SK-N-MC (cell line): ENCODE measurements at regions not wholly inside any gene's neighbourhood (a gene's known extent, or its start where the extent isn't known, plus 50 kb on each side); places are given as distances from the start of the nearest gene placed in this dataset.
"Not testable (repeated sequence)": the region's sequence is repeated elsewhere in the genome, so short reads cannot be mapped to it uniquely, and the experiment has no call there.

Source experiments
- DNase-seq: peaks from one replicate; pipeline ENCODE4 v3.0.0-alpha.2; 2011; ENCODE audit warnings: low read depth, low spot score
- H3K27ac ChIP-seq: fragments of 200-600 bp; sonication (generic); 2 replicates; pipeline ENCODE4 v1.5.1; 2016; ENCODE audit warnings: mixed run types
- H3K36me3 ChIP-seq: fragments of 200-600 bp; sonication (generic); 2 replicates; pipeline ENCODE4 v1.6.1; 2017; ENCODE audit warnings: antibody characterized with exemption, low read length, mixed read lengths; ENCODE audit not compliant: insufficient read depth
- H3K4me3 ChIP-seq: fragments of 200-600 bp; sonication (generic); 2 replicates; pipeline ENCODE4 v1.5.1; 2016
- H3K9ac ChIP-seq: fragments of 200-600 bp; sonication (generic); 2 replicates; pipeline ENCODE4 v1.8.0; 2017; ENCODE audit warnings: mixed run types, mixed read lengths; ENCODE audit not compliant: insufficient read length
- H3K9me3 ChIP-seq: fragments of 200-600 bp; sonication (generic); 2 replicates; pipeline ENCODE4 v1.6.1; 2017; ENCODE audit warnings: low read depth, mild to moderate bottlenecking, antibody characterized with exemption, low read length, moderate library complexity, mixed read lengths
- EZH2 ChIP-seq: fragments of 200-600 bp; sonication (generic); IDR thresholded peaks from one replicate; pipeline ENCODE4 v1.6.1; 2017; ENCODE audit warnings: antibody characterized with exemption
- FOXP2 ChIP-seq: optimal IDR thresholded peaks from 2 replicates; pipeline ENCODE3; 2011; ENCODE audit warnings: mild to moderate bottlenecking, moderate library complexity; ENCODE audit not compliant: insufficient read depth; ENCODE audit errors: extremely low read length, control extremely low read depth
- POLR2AphosphoS5 ChIP-seq: IDR thresholded peaks from 2 replicates; pipeline ENCODE4 v1.6.1; 2012; ENCODE audit warnings: mild to moderate bottlenecking, low read depth, low read length, borderline replicate concordance

GRCh38 chr3:181613191-181613590 is 98.5 kb upstream of the SOX2 start:
- Histone ChIP-seq H3K9me3 (no peaks in the 10 kb centered on the region), H3K9ac (no peak overlapping the region), H3K27ac (no peak overlapping the region), H3K4me3 (no peak overlapping the region), H3K36me3 (no peaks in the 10 kb centered on the region)
- TF ChIP-seq FOXP2 (no peak), POLR2AphosphoS5 (no peak), EZH2 (no peak)
- no peak for DNase-seq

GRCh38 chr3:181610973-181611265 is 100.8 kb upstream of the SOX2 start:
- H3K27ac ChIP-seq: no peak overlapping the region

GRCh38 chr3:181610083-181610972 is 101.4 kb upstream of the SOX2 start:
- H3K36me3 ChIP-seq: no peaks in the 10 kb centered on the region
- no peaks in the 10 kb centered on the region for H3K9me3 ChIP-seq
- H3K27ac ChIP-seq: no peak overlapping the region
- no peak for TF ChIP-seq FOXP2
- no peak for TF ChIP-seq EZH2
- TF ChIP-seq POLR2AphosphoS5: no peak
- DNase-seq: no peak
- no peak overlapping the region for H3K4me3 ChIP-seq
- H3K9ac ChIP-seq: no peak overlapping the region

More at GRCh38 chr3:181610973-181611265, 100.8 kb upstream of the SOX2 start:
- DNase-seq: no peak
- TF ChIP-seq EZH2 (no peak), POLR2AphosphoS5 (no peak), FOXP2 (no peak)
- Histone ChIP-seq H3K4me3 (no peak overlapping the region), H3K9ac (no peak overlapping the region), H3K9me3 (no peaks in the 10 kb centered on the region), H3K36me3 (no peaks in the 10 kb centered on the region)

- no peak overlapping the region for H3K9ac ChIP-seq
- no peak for DNase-seq
- no peaks in the 10 kb centered on the region for H3K9me3 ChIP-seq
- no peaks in the 10 kb centered on the region for H3K36me3 ChIP-seq
- TF ChIP-seq POLR2AphosphoS5 (no peak), FOXP2 (no peak), EZH2 (no peak)
- H3K4me3 ChIP-seq: no peak overlapping the region
- H3K27ac ChIP-seq: no peak overlapping the region
Observed at GRCh38 chr3:181609030-181609767, 102.5 kb upstream of the SOX2 start.

GRCh38 chr3:181604267-181604666 is 107.5 kb upstream of the SOX2 start:
- TF ChIP-seq POLR2AphosphoS5 (no peak), FOXP2 (no peak), EZH2 (no peak)
- Histone ChIP-seq H3K36me3 (no peaks in the 10 kb centered on the region), H3K9ac (no peak overlapping the region), H3K4me3 (no peak overlapping the region), H3K27ac (no peak overlapping the region), H3K9me3 (no peaks in the 10 kb centered on the region)
- DNase-seq: no peak

- TF ChIP-seq EZH2: no peak
- no peak for TF ChIP-seq POLR2AphosphoS5
- no peak for TF ChIP-seq FOXP2
- H3K9me3 ChIP-seq: no peaks in the 10 kb centered on the region
- H3K36me3 ChIP-seq: no peaks in the 10 kb centered on the region
- H3K9ac ChIP-seq: no peak overlapping the region
- no peak overlapping the region for H3K4me3 ChIP-seq
- no peak overlapping the region for H3K27ac ChIP-seq
- no peak for DNase-seq
Observed at GRCh38 chr3:181596126-181596525, 115.6 kb upstream of the SOX2 start.

GRCh38 chr3:181590939-181591338 is 120.8 kb upstream of the SOX2 start:
- not testable (repeated sequence) for H3K36me3 ChIP-seq, H3K9ac ChIP-seq, DNase-seq, H3K4me3 ChIP-seq, H3K27ac ChIP-seq, H3K9me3 ChIP-seq

- no peak overlapping the region for H3K27ac ChIP-seq
- H3K36me3 ChIP-seq: no peaks in the 10 kb centered on the region
Observed at GRCh38 chr3:181582619-181583018, 129.1 kb upstream of the SOX2 start.

More at GRCh38 chr3:181582619-181583018, 129.1 kb upstream of the SOX2 start:
- Histone ChIP-seq H3K9me3 (no peaks in the 10 kb centered on the region), H3K4me3 (no peak overlapping the region), H3K9ac (no peak overlapping the region)
- TF ChIP-seq FOXP2 (no peak), POLR2AphosphoS5 (no peak), EZH2 (no peak)
- no peak for DNase-seq
